Neural progenitor cell (in vitro differentiated cells): ENCODE measurements at regions not wholly inside any gene's neighbourhood (a gene's known extent, or its start where the extent isn't known, plus 50 kb on each side); places are given as distances from the start of the nearest gene placed in this dataset.

Experiments used
- CTCF ChIP-seq: fragments of 200-600 bp; sonication (generic); IDR thresholded peaks from 2 replicates; pipeline ENCODE4 v1.5.1; 2017; ENCODE audit warnings: antibody characterized with exemption, mild to moderate bottlenecking
- EZH2 ChIP-seq: fragments of 200-600 bp; sonication (generic); IDR thresholded peaks from 2 replicates; pipeline ENCODE4 v1.6.1; 2017; ENCODE audit warnings: antibody characterized with exemption, mild to moderate bottlenecking, moderate library complexity
- EZH2phosphoT487 ChIP-seq: fragments of 200-600 bp; sonication (generic); IDR thresholded peaks from 2 replicates; pipeline ENCODE4 v1.6.1; 2017; ENCODE audit warnings: antibody characterized with exemption

GRCh38 chr14:27409944-27410343 lies 812.1 kb upstream of the NOVA1 start:
- no peak for TF ChIP-seq EZH2
- TF ChIP-seq CTCF = no peak
- no peak for TF ChIP-seq EZH2phosphoT487
